GM12878 (cell line): ENCODE measurements at regions not wholly inside any gene's neighbourhood (a gene's known extent, or its start where the extent isn't known, plus 50 kb on each side); places are given as distances from the start of the nearest gene placed in this dataset.
"Not testable (repeated sequence)": the region's sequence is repeated elsewhere in the genome, so short reads cannot be mapped to it uniquely, and the experiment has no call there.

Experiments used
- ATAC-seq: fragments of 200-7000 bp; cut with Tn5 transposase; 3 replicates; pipeline ENCODE4 v1.9.1; 2020; ENCODE audit warnings: mild to moderate bottlenecking, moderate library complexity
- BruUV-seq: library from RNA; stranded (reverse); fragments of 400-500 nt; replicated peaks from 2 replicates; lab custom pipeline; 2021; lab: Mats Ljungman, UMichigan
- CTCF ChIA-PET: fragments of 300-600 bp; sonication (Branson Sonifier 250); formaldehyde crosslinking; extraction: SDS; loops from one replicate; lab custom pipeline; 2021; ENCODE audit warnings: inconsistent platforms; lab: Yijun Ruan, JAX
- POLR2A ChIA-PET: fragments of 350-600 bp; formaldehyde crosslinking; extraction: SDS; loops from one replicate; lab custom pipeline; 2021; ENCODE audit warnings: inconsistent platforms; lab: Charles Lee
- RAD21 ChIA-PET: fragments of 300-600 bp; sonication (Branson Sonifier 250); formaldehyde crosslinking; loops from one replicate; lab custom pipeline; 2023; ENCODE audit warnings: antibody characterized with exemption; ENCODE audit not compliant: unreplicated experiment; lab: Charles Lee
- SMC1A ChIA-PET: fragments of 300-600 bp; sonication (Branson Sonifier 250); formaldehyde crosslinking; loops from one replicate; lab custom pipeline; 2023; ENCODE audit not compliant: unreplicated experiment, uncharacterized antibody; lab: Charles Lee
- DNase-seq: peaks from one replicate; pipeline ENCODE4 v3.0.0-alpha.2; 2011; ENCODE audit warnings: low read depth, low spot score
- FAIRE-seq: peaks from 3 replicates; lab custom pipeline; 2011; peaks lifted over from hg19 to GRCh38; lab: Jason Lieb, UNC
- H2AFZ ChIP-seq: 2 replicates; pipeline ENCODE4 v1.6.0; 2011; ENCODE audit warnings: low read depth, low read length, control low read depth; ENCODE audit not compliant: control insufficient read depth
- H3K27ac ChIP-seq: 2 replicates; pipeline ENCODE4 v1.5.1; 2011; ENCODE audit warnings: control low read depth; ENCODE audit not compliant: control insufficient read depth, insufficient read depth
- H3K27me3 ChIP-seq, 2 experiments: replicated peaks in 1 of 2; 2 replicates each; pipeline versions ENCODE4 v1.6.0 to v1.6.1; 2011; ENCODE audit warnings: low read length in 1 of 2; ENCODE audit not compliant: control insufficient read depth in 2 of 2, insufficient read depth in 2 of 2
- H3K36me3 ChIP-seq, 2 experiments: 2 replicates each; pipeline ENCODE4 v1.5.1; 2011; ENCODE audit warnings: low read length in 1 of 2; ENCODE audit not compliant: control insufficient read depth in 2 of 2, insufficient read depth in 2 of 2
- H3K4me1 ChIP-seq: 2 replicates; pipeline ENCODE4 v1.6.1; 2011; ENCODE audit warnings: mild to moderate bottlenecking, low read length, moderate library complexity, mixed read lengths; ENCODE audit not compliant: control insufficient read depth, insufficient read depth
- H3K4me2 ChIP-seq: 2 replicates; pipeline ENCODE4 v1.6.0; 2011; ENCODE audit warnings: control low read depth; ENCODE audit not compliant: control insufficient read depth, insufficient read depth
- H3K4me3 ChIP-seq: fragments of 200-600 bp; sonication (generic); 2 replicates; pipeline ENCODE4 v1.5.1; 2016
- H3K79me2 ChIP-seq: 2 replicates; pipeline ENCODE4 v1.6.0; 2011; ENCODE audit warnings: low read length; ENCODE audit not compliant: control insufficient read depth, insufficient read depth
- H3K9ac ChIP-seq: 2 replicates; pipeline ENCODE4 v1.8.0; 2011; ENCODE audit warnings: low read length, control low read depth, mixed read lengths; ENCODE audit not compliant: control insufficient read depth, insufficient read depth
- H3K9me3 ChIP-seq: replicated peaks from 3 replicates; pipeline ENCODE4 v1.5.1; 2011; ENCODE audit warnings: mild to moderate bottlenecking, low read length; ENCODE audit not compliant: control insufficient read depth, insufficient read depth
- H4K20me1 ChIP-seq: 2 replicates; pipeline ENCODE4 v1.6.0; 2011; ENCODE audit not compliant: control insufficient read depth, insufficient read depth
- ATF7 ChIP-seq: fragments of 450-650 bp; IDR thresholded peaks from 2 replicates; pipeline ENCODE4 v1.6.1; 2016; ENCODE audit warnings: low read depth, mild to moderate bottlenecking
- NFIC ChIP-seq: IDR thresholded peaks from 2 replicates; pipeline ENCODE4 v1.6.1; 2012; ENCODE audit warnings: low read depth, mild to moderate bottlenecking, inconsistent platforms, low read length, moderate library complexity
- NR2C2 ChIP-seq: IDR thresholded peaks from 2 replicates; pipeline ENCODE4 v1.6.1; 2011; ENCODE audit warnings: borderline replicate concordance, low read depth; ENCODE audit not compliant: control insufficient read depth, insufficient read length
- STAT3 ChIP-seq: IDR thresholded peaks from 2 replicates; pipeline ENCODE4 v1.6.1; 2011; ENCODE audit warnings: low read depth, low read length, improper control_type of control experiment
- TCF7 ChIP-seq: IDR thresholded peaks from 2 replicates; pipeline ENCODE4 v1.6.1; 2014; ENCODE audit warnings: antibody characterized with exemption, borderline replicate concordance
- ZNF217 ChIP-seq: fragments of 450-650 bp; IDR thresholded peaks from 2 replicates; pipeline ENCODE4 v1.6.1; 2017; ENCODE audit warnings: antibody characterized with exemption, mild to moderate bottlenecking
- ZSCAN29 ChIP-seq: fragments of 450-650 bp; IDR thresholded peaks from 2 replicates; pipeline ENCODE4 v1.6.1; 2017; ENCODE audit warnings: mild to moderate bottlenecking, moderate library complexity
- WGBS: methylation state at CpG from one replicate; pipeline ENCODE4 v1.1.6; 2016; ENCODE audit warnings: low lambda C conversion rate; ENCODE audit not compliant: insufficient replicate concordance, insufficient coverage; ENCODE audit errors: missing lambda C conversion rate; 5-methylcytosine and 5-hydroxymethylcytosine counted together
- in situ Hi-C: fragments of 300-500 bp; cut with MboI; formaldehyde crosslinking; loops from 9 replicates; pipeline ENCODE4 v1.14.3; 2018; ENCODE audit warnings: mixed read lengths
- intact Hi-C: fragments of 100-400 bp; cut with micrococcal nuclease; formaldehyde crosslinking; loops from one replicate; pipeline ENCODE4 v1.14.2; 2022; ENCODE audit not compliant: unreplicated experiment
- TF ChIP-seq, protein P1 (sequence below): IDR thresholded peaks from 2 replicates; pipeline ENCODE4 v1.6.1; 2011; ENCODE audit warnings: borderline replicate concordance, low read depth, mild to moderate bottlenecking, moderate library complexity, low read length; ENCODE audit not compliant: insufficient read depth, poor library complexity, severe bottlenecking
- TF ChIP-seq, protein P2 (sequence below): fragments of 450-650 bp; IDR thresholded peaks from 2 replicates; pipeline ENCODE4 v1.6.1; 2017; ENCODE audit warnings: borderline replicate concordance

DNA sequence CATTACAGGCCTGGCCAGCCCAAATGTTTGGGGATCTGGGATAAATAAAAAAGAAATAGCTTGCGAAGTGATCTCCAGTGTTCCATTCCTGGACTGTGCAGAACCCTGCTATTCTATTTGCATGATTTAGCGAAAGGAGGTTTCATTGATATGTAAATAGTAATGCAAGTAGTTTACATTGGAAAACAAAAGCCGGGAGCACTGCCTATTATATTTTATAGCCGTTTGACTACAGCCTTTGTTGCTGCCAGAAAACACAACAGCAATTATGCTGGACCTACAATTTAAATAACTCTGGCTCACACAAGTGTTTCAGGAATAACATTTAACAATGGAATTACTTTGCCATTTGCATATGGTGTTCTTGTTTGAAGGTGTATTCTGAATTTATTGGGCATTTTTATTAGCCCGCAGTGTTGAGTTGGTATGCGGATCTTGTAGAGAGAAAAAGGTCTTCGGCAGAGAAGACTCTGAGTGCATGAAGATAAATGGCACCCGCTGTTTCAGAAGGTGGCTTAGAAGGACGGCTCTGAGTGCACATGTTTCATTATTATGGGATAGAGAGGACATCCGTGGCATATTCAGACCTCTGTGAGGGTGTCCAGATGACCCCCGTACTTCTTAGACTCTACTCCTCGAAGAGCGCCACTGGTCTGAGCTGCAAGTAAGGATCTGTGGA, 315.0 kb downstream of the BRD1 start (continued):
- TF ChIP-seq, protein P1, sequence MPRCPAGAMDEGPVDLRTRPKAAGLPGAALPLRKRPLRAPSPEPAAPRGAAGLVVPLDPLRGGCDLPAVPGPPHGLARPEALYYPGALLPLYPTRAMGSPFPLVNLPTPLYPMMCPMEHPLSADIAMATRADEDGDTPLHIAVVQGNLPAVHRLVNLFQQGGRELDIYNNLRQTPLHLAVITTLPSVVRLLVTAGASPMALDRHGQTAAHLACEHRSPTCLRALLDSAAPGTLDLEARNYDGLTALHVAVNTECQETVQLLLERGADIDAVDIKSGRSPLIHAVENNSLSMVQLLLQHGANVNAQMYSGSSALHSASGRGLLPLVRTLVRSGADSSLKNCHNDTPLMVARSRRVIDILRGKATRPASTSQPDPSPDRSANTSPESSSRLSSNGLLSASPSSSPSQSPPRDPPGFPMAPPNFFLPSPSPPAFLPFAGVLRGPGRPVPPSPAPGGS, result no peak
- TF ChIP-seq ZSCAN29, result no peak
- no peak for TF ChIP-seq TCF7
- no peak for TF ChIP-seq NR2C2
- TF ChIP-seq, protein P2, sequence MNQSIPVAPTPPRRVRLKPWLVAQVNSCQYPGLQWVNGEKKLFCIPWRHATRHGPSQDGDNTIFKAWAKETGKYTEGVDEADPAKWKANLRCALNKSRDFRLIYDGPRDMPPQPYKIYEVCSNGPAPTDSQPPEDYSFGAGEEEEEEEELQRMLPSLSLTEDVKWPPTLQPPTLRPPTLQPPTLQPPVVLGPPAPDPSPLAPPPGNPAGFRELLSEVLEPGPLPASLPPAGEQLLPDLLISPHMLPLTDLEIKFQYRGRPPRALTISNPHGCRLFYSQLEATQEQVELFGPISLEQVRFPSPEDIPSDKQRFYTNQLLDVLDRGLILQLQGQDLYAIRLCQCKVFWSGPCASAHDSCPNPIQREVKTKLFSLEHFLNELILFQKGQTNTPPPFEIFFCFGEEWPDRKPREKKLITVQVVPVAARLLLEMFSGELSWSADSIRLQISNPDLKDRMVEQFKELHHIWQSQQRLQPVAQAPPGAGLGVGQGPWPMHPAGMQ, result no peak
- no peak for TF ChIP-seq ATF7
- TF ChIP-seq ZNF217, result no peak
- TF ChIP-seq STAT3, result no peak
- no peak for TF ChIP-seq NFIC

DNA sequence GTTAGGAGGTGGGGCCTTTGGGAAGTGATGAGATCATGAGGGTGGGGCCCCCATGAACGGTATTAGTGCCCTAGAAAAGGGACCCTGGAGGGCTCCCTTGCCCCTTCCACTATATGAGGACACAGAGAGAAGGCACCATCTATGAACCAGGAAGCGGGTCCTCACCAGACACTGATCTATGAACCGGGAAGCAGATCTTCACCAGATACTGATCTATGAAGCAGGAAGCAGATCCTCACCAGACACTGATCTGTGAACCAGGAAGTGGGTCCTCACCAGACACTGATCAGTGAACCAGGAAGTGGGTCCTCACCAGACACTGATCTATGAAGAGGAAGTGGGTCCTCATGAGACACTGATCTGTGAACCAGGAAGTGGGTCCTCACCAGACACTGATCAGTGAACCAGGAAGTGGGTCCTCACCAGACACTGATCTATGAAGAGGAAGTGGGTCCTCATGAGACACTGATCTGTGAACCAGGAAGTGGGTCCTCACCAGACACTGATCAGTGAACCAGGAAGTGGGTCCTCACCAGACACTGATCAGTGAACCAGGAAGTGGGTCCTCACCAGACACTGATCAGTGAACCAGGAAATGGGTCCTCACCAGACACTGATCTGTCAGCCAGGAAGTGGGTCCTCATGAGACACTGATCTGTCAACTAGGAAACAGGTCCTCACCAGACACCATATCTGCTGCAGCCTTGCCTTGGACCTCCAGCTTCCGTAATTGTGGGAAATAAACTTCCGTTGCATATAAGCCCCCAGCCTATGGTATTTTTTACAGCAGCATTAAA, 316.1 kb downstream of the BRD1 start:
- 38% methylated on average over 5 of the region's 5 CpGs for WGBS
- in situ Hi-C loops, result not testable (repeated sequence)

More for the DNA sequence above, 316.1 kb downstream of the BRD1 start:
- H3K9ac ChIP-seq, H3K27me3 ChIP-seq, SMC1A ChIA-PET, RAD21 ChIA-PET, ATAC-seq, intact Hi-C loops, H3K4me2 ChIP-seq, H3K36me3 ChIP-seq, H3K79me2 ChIP-seq, H4K20me1 ChIP-seq, POLR2A ChIA-PET, H3K4me3 ChIP-seq, H3K4me1 ChIP-seq, H3K9me3 ChIP-seq, H2AFZ ChIP-seq, H3K27ac ChIP-seq, FAIRE-seq, CTCF ChIA-PET, BruUV-seq, DNase-seq: not testable (repeated sequence)
